ENCODE measurements at regions not wholly inside any gene's neighbourhood (a gene's known extent, or its start where the extent isn't known, plus 50 kb on each side); places are given as distances from the start of the nearest gene placed in this dataset.

DNA sequence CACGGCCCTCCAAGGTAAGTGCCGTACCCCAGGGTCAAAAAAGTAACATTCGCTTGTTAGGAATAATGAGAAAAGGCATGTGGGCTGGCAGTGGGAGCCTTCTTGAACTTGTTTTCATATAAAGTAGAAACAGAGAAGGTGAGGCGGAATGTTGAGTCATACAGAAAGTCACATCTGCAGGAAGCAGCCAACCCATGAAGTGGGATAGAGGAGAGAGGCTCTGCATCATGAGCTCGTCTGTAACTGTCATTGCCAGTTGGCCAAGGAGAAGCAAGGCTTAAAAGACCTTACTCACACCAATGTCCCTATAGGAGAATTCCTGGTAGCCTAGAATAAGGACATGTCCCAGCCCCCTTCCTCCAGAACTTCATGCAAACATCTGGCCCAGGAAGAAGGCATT is 253.3 kb downstream of the BUD13 start:
- POLR2A ChIA-PET = no interaction called here
- TF ChIP-seq, protein P1, sequence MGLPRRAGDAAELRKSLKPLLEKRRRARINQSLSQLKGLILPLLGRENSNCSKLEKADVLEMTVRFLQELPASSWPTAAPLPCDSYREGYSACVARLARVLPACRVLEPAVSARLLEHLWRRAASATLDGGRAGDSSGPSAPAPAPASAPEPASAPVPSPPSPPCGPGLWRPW (IDR thresholded peaks at IDR 0.05) = no peak
- TF ChIP-seq MAFK (IDR thresholded peaks at IDR 0.05; ENCODE audit: partially characterized antibody) (no peak), FOSL2 (IDR thresholded peaks at IDR 0.05) (no peak), FOSL2 (CRISPR knock-in tag; IDR thresholded peaks at IDR 0.05) (no peak), NR3C1 (IDR thresholded peaks at IDR 0.05) (no peak), HOXB5 (CRISPR knock-in tag; IDR thresholded peaks at IDR 0.05) (no peak), BCL3 (IDR thresholded peaks at IDR 0.05) (no peak), RAD21 (conservative IDR thresholded peaks at IDR 0.05 in 1 of 2, IDR thresholded peaks at IDR 0.05 in 1 of 2) (no peak), HEYL (CRISPR knock-in tag; IDR thresholded peaks at IDR 0.05) (no peak), CBX2 (IDR thresholded peaks at IDR 0.05; ENCODE audit: borderline replicate concordance, low read depth) (no peak)
- TF ChIP-seq, protein P2, sequence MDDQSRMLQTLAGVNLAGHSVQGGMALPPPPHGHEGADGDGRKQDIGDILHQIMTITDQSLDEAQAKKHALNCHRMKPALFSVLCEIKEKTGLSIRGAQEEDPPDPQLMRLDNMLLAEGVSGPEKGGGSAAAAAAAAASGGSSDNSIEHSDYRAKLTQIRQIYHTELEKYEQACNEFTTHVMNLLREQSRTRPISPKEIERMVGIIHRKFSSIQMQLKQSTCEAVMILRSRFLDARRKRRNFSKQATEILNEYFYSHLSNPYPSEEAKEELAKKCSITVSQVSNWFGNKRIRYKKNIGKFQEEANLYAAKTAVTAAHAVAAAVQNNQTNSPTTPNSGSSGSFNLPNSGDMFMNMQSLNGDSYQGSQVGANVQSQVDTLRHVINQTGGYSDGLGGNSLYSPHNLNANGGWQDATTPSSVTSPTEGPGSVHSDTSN (IDR thresholded peaks at IDR 0.05) = no peak
- CTCF ChIA-PET = no interaction called here
- H3K4me3 ChIP-seq = no peak overlapping the region
- 27% methylated on average over 5 of the region's 5 CpGs for WGBS (ENCODE audit: missing lambda C conversion rate)
- no peak overlapping the region for H3K4me2 ChIP-seq
- DNase-seq (ENCODE audit: low read depth in 1 of 2, low spot score in 1 of 2) (no peak), FAIRE-seq (no peak), ATAC-seq (no peak)
- H3K4me1 ChIP-seq = no peaks in the 10 kb centered on the region
- no peak overlapping the region for H3K27ac ChIP-seq
- no peaks in the 10 kb centered on the region for H3K9me3 ChIP-seq

- DNase-seq (ENCODE audit: low read depth in 1 of 2, low spot score in 1 of 2) (no peak), ATAC-seq (no peak), FAIRE-seq (no peak)
- Histone ChIP-seq H3K27ac (no peak overlapping the region), H3K4me2 (no peak overlapping the region), H3K4me3 (no peak overlapping the region), H3K4me1 (no peaks in the 10 kb centered on the region), H3K9me3 (no peaks in the 10 kb centered on the region)
- TF ChIP-seq, protein P3, sequence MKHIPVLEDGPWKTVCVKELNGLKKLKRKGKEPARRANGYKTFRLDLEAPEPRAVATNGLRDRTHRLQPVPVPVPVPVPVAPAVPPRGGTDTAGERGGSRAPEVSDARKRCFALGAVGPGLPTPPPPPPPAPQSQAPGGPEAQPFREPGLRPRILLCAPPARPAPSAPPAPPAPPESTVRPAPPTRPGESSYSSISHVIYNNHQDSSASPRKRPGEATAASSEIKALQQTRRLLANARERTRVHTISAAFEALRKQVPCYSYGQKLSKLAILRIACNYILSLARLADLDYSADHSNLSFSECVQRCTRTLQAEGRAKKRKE (CRISPR knock-in tag; IDR thresholded peaks at IDR 0.05; ENCODE audit: low read depth) = no peak
- TF ChIP-seq FOSB (CRISPR knock-in tag; IDR thresholded peaks at IDR 0.05) (no peak), RCOR1 (IDR thresholded peaks at IDR 0.05; ENCODE audit: low read depth, low read length) (no peak), HEYL (CRISPR knock-in tag; IDR thresholded peaks at IDR 0.05) (no peak), CEBPB (IDR thresholded peaks at IDR 0.05) (no peak), CBX8 (IDR thresholded peaks at IDR 0.05) (no peak), MYC (IDR thresholded peaks at IDR 0.05; ENCODE audit: borderline replicate concordance, low read length) (no peak), BHLHE40 (IDR thresholded peaks at IDR 0.05; ENCODE audit: low read depth, low read length) (no peak), EHMT2 (IDR thresholded peaks at IDR 0.05; ENCODE audit: low read depth) (no peak), KDM1A (IDR thresholded peaks at IDR 0.05; ENCODE audit: low read depth) (no peak), NPAS2 (CRISPR knock-in tag; IDR thresholded peaks at IDR 0.05; ENCODE audit: borderline replicate concordance) (no peak)
- TF ChIP-seq, protein P1 (IDR thresholded peaks at IDR 0.05) = no peak
- ChIA-PET CTCF (interaction anchor here (1.6 kb wide), 1 partner anchor 15 kb away, joined by 3 read pairs; no protein-coding TSS in a partner anchor), POLR2A (no interaction called here)
- WGBS (ENCODE audit: missing lambda C conversion rate) = 47% methylated on average over 10 of the region's 10 CpGs
Observed at GRCh38 chr11:116518141-116518540, 254.6 kb downstream of the BUD13 start.

DNA sequence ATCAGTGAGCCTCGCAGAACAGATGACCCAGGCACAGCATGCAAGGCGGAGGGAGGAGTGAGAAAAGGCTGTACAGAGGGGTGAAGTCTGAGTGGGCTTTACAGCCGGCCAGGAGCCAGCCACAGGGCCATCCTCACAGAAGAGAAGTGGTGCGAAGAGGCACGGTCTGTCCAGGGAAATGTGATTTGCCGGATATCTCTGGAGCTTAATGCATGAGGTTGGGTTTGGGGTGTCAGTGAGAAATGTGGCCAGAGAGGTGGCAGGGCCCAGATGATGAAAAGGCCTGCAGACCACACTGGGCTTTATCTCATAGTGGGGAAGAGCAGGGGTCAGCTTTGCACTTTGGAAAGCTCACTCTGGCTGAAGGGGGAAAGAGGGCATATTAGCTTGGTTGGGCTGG is 255.2 kb downstream of the BUD13 start:
- Histone ChIP-seq H3K4me2 (no peak overlapping the region), H3K4me3 (no peak overlapping the region), H3K9me3 (no peaks in the 10 kb centered on the region), H3K27ac (no peak overlapping the region), H3K4me1 (no peaks in the 10 kb centered on the region)
- ChIA-PET POLR2A (no interaction called here), CTCF (interaction anchor here (1.6 kb wide), 1 partner anchor 16 kb away, joined by 3 read pairs; no protein-coding TSS in a partner anchor)
- FAIRE-seq = no peak
- 30% methylated on average over 6 of the region's 6 CpGs for WGBS (ENCODE audit: missing lambda C conversion rate)
- no peak for DNase-seq (ENCODE audit: low read depth in 1 of 2, low spot score in 1 of 2)
- no peak for ATAC-seq
- TF ChIP-seq HOXB5 (CRISPR knock-in tag; IDR thresholded peaks at IDR 0.05) (no peak), ELK1 (IDR thresholded peaks at IDR 0.05; ENCODE audit: low read depth, low read length) (no peak), POLR2A (IDR thresholded peaks at IDR 0.05; ENCODE audit: low read length) (no peak), GATA3 (IDR thresholded peaks at IDR 0.05; ENCODE audit: borderline replicate concordance) (no peak), CHD4 (IDR thresholded peaks at IDR 0.05; ENCODE audit: borderline replicate concordance) (no peak), REST (IDR thresholded peaks at IDR 0.05) (no peak), FOSL2 (IDR thresholded peaks at IDR 0.05) (no peak), FOSL2 (CRISPR knock-in tag; IDR thresholded peaks at IDR 0.05) (no peak), USF2 (IDR thresholded peaks at IDR 0.05) (no peak)
